ENCODE measurements at regions not wholly inside any gene's neighbourhood (a gene's known extent, or its start where the extent isn't known, plus 50 kb on each side); places are given as distances from the start of the nearest gene placed in this dataset.

- Mint-ChIP-seq H3K9me3 (no peaks in the 10 kb centered on the region), H3K36me3 (ENCODE audit: low read depth) (no peaks in the 10 kb centered on the region), H3K27me3 (ENCODE audit: insufficient read depth, low read depth, poor library complexity) (no peaks in the 10 kb centered on the region), H3K4me1 (no peaks in the 10 kb centered on the region), H3K4me3 (no peak overlapping the region), H3K27ac (no peak overlapping the region)
- no peak for TF ChIP-seq POLR2AphosphoS5 (IDR thresholded peaks at IDR 0.05; ENCODE audit: low read depth)
- no peak for TF ChIP-seq EZH2 (IDR thresholded peaks at IDR 0.05; ENCODE audit: low read depth, unreplicated experiment)
- TF ChIP-seq ZNF462 (CRISPR knock-in tag; IDR thresholded peaks at IDR 0.05), result no peak
- Histone ChIP-seq H3K4me2 (no peak overlapping the region), H3K36me3 (ENCODE audit: insufficient read depth) (no peaks in the 10 kb centered on the region), H3K4me1 (ENCODE audit: insufficient read depth) (no peaks in the 10 kb centered on the region), H3K27me3 (ENCODE audit: insufficient read depth) (no peaks in the 10 kb centered on the region), H3K9me2 (ENCODE audit: insufficient read depth) (peaks cover 3% of the 10 kb centered on the region; the same call in 1 of the 2 replicates), H3K4me3 (no peak overlapping the region), H2AFZ (no peak overlapping the region), H3K27ac (ENCODE audit: low read depth) (no peak overlapping the region), H4K20me1 (replicated peaks; ENCODE audit: insufficient read depth) (no peaks in the 10 kb centered on the region), H3K79me2 (replicated peaks; ENCODE audit: insufficient read depth) (no peaks in the 10 kb centered on the region), H3F3A (replicated peaks; ENCODE audit: low read depth) (no peaks in the 10 kb centered on the region)
- ATAC-seq, result no peak
- no peak for DNase-seq (ENCODE audit: low spot score)
Measured at GRCh38 chr5:12901696-12902095, 997.5 kb upstream of the CTNND2 start.

GRCh38 chr5:12896086-12896485 lies 991.8 kb upstream of the CTNND2 start:
- Mint-ChIP-seq H3K4me3 (no peak overlapping the region), H3K27ac (no peak overlapping the region)

More at GRCh38 chr5:12896086-12896485, 991.8 kb upstream of the CTNND2 start:
- DNase-seq (ENCODE audit: low spot score), result no peak
- Histone ChIP-seq H3K27ac (ENCODE audit: low read depth) (no peak overlapping the region), H4K20me1 (replicated peaks; ENCODE audit: insufficient read depth) (no peaks in the 10 kb centered on the region), H3K4me1 (ENCODE audit: insufficient read depth) (no peaks in the 10 kb centered on the region), H2AFZ (no peak overlapping the region), H3K4me2 (no peak overlapping the region), H3K4me3 (no peak overlapping the region), H3F3A (replicated peaks; ENCODE audit: low read depth) (no peaks in the 10 kb centered on the region), H3K36me3 (ENCODE audit: insufficient read depth) (no peaks in the 10 kb centered on the region), H3K79me2 (replicated peaks; ENCODE audit: insufficient read depth) (no peaks in the 10 kb centered on the region), H3K27me3 (ENCODE audit: insufficient read depth) (no peaks in the 10 kb centered on the region), H3K9me2 (ENCODE audit: insufficient read depth) (no peaks in the 10 kb centered on the region)
- H3K9me3 Mint-ChIP-seq, result no peaks in the 10 kb centered on the region
- H3K27me3 Mint-ChIP-seq (ENCODE audit: insufficient read depth, low read depth, poor library complexity), result no peaks in the 10 kb centered on the region
- H3K36me3 Mint-ChIP-seq (ENCODE audit: low read depth), result no peaks in the 10 kb centered on the region
- TF ChIP-seq EZH2 (IDR thresholded peaks at IDR 0.05; ENCODE audit: low read depth, unreplicated experiment) (no peak), EZH2phosphoT487 (IDR thresholded peaks at IDR 0.05; ENCODE audit: unreplicated experiment) (no peak), CTCF (conservative IDR thresholded peaks at IDR 0.05; ENCODE audit: low read depth in 2 of 2) (no peak), ZNF331 (CRISPR knock-in tag; IDR thresholded peaks at IDR 0.05; ENCODE audit: low read depth) (no peak), ETS1 (IDR thresholded peaks at IDR 0.05) (no peak), ZNF114 (CRISPR knock-in tag; IDR thresholded peaks at IDR 0.05) (no peak), POLR2AphosphoS5 (IDR thresholded peaks at IDR 0.05; ENCODE audit: low read depth) (no peak)
- no peaks in the 10 kb centered on the region for H3K4me1 Mint-ChIP-seq
- no peak for ATAC-seq

Data from GM23338 (cell line).